NCI-H1417 (cell line): ENCODE measurements at regions not wholly inside any gene's neighbourhood (a gene's known extent, or its start where the extent isn't known, plus 50 kb on each side); places are given as distances from the start of the nearest gene placed in this dataset.
A peak's percentile ranks its signal among the peaks of the same experiment; 100 is the strongest.

ENCODE experiments used
- DNase-seq, 3 experiments: peaks; one replicate each; lab custom pipeline; 2025; lab: John Stamatoyannopoulos, UW

- DNase-seq, result no peak
Observed at GRCh38 chr1:2916706-2917105, 104.6 kb upstream of the ACTRT2 start.

DNA sequence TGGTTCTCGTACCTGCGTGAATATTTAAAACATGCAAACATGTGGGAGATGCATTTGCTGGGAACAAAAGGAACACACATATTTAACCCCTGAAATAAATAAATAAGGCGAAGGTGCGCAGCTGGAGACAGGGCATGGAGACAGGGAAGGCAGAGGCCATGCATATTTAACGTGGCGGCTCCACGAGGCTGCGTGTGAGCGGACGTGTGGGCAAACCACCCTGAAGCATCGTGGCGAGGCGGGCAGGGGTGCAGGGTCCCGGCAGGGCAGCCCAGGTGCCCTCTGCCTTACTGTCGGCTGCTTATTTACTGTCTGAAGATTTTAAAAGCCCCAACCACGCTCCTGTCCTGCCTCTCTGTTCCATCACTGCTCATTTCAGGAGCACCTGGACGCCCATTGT is 104.0 kb upstream of the ACTRT2 start:
- peak in 1 of 3 experiments; percentile 10 for DNase-seq

GRCh38 chr1:2918441-2918840 is 102.8 kb upstream of the ACTRT2 start:
- no peak for DNase-seq

- no peak for DNase-seq
Observed at GRCh38 chr1:2919841-2920240, 101.4 kb upstream of the ACTRT2 start.

DNA sequence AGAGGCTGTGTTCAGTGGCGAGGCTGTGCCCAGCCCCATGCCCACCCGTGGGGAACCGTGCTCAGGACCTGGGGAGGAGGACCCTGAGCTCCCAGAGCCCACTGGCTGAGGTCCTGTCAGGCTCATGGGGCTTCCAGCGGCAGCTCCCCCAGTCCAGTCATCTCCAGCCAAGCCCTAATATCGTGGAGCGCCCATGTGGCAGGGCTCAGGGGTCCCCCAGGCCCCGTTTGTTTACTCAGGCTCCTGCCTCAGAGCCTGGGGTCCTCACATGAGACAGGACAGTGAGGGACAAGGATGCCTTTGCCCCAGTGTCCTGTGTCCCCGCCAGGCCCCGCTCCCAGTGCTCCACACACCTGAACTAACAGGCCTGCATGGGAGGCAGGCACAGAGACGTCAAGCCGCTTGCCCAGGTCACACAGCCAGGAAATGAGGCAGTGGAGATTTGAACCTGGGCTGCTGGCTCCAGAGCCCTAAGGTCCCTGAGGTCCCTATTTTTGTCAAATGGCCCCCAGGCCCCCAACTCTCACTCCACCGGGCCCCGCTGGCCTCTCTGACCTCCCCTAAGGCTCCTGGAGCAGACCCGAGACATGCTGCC is 100.7 kb upstream of the ACTRT2 start:
- no peak for DNase-seq

DNA sequence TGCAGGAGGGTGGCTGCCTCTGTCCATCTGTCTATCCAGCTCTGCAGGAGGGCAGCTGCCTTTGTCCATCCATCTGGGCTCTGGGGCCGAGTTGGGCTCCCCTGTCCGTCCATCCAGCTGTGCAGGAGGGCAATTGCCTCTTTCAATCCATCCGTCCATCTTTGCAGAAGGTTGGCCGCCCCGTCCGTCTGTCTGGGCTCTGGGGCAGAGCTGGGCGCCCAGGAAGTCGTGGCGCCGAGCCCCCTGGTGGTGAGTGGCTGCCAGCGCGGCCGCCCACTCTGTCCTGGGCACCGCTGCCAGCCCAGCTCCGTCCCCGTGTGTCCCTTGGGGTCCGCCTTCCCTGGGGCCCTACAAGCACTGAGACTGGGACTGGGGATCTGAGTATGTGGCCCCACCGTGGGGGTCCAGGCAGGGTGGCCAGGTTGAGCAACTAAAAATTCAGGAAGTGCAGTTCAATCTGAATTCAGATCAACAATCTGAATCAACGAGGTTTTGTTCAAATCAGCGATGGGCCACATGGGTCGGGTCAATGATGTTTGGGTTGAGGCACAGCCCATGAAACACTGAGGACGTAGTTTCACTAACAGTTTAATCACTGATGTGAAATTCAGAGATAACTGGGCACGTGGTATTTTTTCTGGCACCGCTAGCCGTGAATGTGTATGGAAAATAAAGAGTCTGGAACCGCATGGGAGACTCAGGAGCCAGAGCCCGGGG is 99.1 kb upstream of the ACTRT2 start:
- peak in 1 of 3 experiments; percentile 4 for DNase-seq

DNA sequence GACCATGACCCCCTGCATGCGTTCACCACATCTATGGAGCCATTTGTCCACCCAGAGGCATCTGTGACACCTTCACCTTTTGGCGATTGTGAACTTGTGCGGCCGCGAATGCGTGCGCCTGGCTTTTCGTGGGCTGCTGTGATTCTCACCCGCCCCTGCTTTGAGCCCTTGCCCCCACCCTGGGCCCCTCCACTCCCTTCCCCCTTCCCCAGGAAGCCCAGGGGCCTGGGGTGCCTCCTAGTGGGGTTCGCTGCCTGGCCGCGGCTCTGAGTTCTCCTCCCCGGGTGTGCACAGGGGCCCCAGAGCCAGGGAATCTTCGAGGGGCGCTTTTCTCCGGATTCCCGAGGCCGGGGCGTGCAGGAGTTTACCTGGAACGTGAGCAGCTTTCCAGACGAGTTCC is 97.9 kb upstream of the ACTRT2 start:
- no peak for DNase-seq

- no peak for DNase-seq
Observed at GRCh38 chr1:2925291-2925690, 96.0 kb upstream of the ACTRT2 start.

GRCh38 chr1:2925918-2926317 is 95.3 kb upstream of the ACTRT2 start:
- no peak for DNase-seq

DNA sequence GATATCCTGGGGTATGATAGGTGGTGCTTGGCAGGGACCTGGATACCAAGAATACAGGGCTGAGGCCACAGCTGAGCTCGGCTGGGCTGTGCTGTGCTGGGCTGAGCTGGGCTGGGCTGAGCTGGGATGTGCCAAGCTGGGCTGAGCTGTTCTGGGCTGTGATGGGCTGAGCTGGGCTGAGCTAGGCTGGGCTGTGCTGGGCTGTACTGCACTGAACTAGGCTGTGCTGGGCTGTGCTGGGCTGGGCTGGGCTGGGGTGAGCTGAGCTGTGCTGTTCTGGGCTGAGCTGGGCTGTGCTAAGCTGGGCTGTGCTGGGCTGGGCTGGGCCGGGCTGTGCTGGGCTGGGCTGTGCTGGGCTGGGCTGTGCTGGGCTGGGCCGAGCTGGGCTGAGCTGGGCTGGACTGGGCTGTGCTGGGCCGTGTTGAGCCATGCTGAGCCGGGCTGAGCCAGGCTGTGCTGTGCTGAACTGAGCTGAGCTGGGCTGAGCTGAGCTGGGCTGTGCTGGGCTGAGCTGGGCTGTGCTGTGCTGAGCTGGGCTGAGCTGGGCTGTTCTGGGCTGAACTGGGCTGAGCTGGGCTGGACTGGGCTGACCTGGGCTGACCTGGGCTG is 94.7 kb upstream of the ACTRT2 start:
- no peak for DNase-seq

- no peak for DNase-seq
Observed at GRCh38 chr1:2927393-2928360, 93.6 kb upstream of the ACTRT2 start.

DNA sequence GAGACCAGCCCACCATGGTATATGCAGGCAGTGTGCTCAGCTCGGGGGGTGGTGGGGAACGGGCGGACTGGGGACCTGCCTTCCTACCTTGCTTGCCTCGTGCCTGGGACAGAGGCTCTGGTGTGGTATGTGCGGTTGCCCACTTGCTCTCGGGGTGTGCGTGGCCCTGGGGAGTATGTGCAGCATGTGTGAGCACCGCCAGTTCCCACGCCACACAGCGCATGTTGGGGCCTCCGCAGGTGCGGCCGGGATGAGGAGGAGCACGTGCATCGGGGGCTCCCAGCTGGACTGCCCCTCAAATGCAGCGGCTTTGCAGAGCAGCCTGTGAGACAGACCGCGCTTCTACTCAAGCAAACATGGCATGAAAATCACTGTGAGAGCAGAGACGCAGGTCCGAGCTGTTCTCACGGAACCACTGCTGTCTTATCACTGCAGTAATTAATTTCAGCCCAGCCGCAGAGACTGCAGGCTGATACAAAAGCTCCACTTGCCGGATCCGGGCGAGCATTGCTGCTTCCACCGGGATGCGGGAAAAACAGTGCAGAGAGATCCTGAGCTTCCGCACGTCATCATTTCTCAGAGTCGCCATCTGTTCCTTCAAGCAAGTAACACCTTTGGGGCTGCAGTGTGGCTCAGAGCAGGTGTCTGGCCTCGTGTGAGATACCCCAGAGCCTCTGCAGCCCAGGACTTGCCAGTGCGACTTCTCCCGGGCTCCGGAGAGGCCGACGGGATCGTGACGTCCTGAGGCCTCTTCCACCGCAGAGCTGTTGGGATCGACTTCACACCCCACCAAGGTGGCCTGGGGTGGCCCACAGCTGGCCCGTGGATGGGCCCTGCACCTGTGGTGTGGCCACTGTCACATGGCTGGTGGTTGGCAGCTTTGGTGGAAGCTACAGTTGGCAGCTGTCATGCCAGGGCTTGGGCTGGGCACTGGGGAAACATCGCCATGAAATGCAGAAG is 92.6 kb upstream of the ACTRT2 start:
- DNase-seq, result peak in 1 of 3 experiments; percentile 6

DNA sequence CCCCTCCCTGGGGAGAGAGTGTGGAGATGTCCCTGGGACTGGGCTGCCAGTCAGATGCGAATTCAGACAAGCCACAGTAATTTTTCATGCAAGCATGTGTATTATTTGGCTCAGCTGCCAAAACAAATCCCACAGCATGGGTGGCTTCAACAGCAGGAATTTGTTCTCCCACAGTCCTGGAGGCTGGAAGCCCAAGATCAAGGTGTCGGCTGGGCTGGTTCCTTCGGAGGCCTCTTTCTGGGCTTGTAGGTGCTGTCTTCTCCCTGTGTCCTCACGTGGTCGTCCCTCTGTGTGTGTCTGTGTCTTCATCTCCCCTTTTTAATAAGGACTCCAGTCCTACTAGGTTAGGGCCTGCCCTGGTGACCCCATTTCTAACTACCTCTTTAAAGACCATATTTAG is 91.9 kb upstream of the ACTRT2 start:
- DNase-seq, result no peak

DNA sequence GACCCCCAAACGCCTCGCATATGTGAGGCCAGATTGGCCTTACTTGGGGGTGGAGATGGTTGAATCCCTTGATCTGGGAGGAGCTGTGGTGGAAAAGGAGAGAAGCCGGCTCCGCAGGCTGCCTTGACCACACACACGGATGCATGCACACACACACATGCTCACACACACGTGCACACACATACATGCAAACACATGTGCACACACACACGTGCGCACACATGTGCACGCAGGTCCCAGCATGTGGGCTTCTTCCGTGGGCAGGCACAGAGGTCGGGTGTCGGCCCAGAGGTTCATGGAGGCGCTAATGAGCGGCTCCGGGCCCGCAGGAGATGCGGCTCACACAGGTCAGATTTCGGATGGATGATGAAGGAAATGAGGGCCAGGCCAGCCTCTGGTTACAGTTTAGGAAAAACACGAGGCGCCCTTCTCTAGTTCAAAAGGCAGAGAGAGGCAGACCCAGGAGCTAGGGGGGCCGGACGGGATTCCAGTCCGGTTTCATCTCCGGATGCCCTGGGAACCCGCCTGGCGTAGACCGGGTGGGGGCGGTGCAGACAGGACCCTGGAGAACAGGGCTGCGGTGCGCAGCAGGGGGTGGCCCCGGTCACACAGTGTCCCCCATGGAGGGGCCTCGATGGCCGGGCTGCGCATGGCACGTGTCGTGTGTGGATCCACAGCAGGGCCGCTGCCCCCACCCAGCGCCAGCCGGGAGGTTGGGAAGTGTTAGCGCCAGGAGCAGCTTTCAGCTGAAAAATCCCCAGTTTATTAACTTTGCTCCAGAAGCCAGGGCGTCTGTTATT is 91.1 kb upstream of the ACTRT2 start:
- no peak for DNase-seq

- DNase-seq, result no peak
Observed at GRCh38 chr1:2930913-2931723, 90.1 kb upstream of the ACTRT2 start.

GRCh38 chr1:2931724-2932401 is 89.4 kb upstream of the ACTRT2 start:
- no peak for DNase-seq

GRCh38 chr1:2932671-2933350 is 88.5 kb upstream of the ACTRT2 start:
- DNase-seq, result no peak

GRCh38 chr1:2933431-2934155 is 87.7 kb upstream of the ACTRT2 start:
- DNase-seq, result no peak
